Ammon's horn (tissue), 1 donor: ENCODE measurements at regions not wholly inside any gene's neighbourhood (a gene's known extent, or its start where the extent isn't known, plus 50 kb on each side); places are given as distances from the start of the nearest gene placed in this dataset.

Experiments used
- DNase-seq: peaks from one replicate; pipeline ENCODE4 v3.0.0-alpha.2; 2016; ENCODE audit warnings: low spot score

GRCh38 chr2:193333539-193333938, 1138.8 kb upstream of the TMEFF2 start:
- DNase-seq, result no peak

DNA sequence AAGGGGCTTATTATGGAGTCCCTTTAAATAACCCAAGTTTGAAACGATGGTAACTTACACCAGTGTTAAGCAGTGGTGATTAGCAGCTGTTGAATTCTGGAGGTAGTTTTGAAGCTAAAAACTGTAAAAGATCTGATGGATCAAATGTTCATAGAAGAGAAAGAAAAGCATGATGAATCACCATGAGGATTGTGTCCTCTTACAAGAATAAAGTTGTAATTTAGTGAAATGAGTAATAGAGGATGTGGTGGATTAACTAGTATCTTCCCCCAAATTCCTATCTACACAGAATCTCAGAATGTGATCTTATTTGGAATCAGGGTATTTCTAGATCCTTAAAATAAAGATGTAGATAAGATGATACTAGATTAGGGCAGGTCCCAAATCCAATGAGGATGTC, 1138.2 kb upstream of the TMEFF2 start:
- no peak for DNase-seq

- no peak for DNase-seq
Measured at GRCh38 chr2:193331676-193332075, 1136.9 kb upstream of the TMEFF2 start.

GRCh38 chr2:193326296-193326695, 1131.6 kb upstream of the TMEFF2 start:
- DNase-seq, result no peak

DNA sequence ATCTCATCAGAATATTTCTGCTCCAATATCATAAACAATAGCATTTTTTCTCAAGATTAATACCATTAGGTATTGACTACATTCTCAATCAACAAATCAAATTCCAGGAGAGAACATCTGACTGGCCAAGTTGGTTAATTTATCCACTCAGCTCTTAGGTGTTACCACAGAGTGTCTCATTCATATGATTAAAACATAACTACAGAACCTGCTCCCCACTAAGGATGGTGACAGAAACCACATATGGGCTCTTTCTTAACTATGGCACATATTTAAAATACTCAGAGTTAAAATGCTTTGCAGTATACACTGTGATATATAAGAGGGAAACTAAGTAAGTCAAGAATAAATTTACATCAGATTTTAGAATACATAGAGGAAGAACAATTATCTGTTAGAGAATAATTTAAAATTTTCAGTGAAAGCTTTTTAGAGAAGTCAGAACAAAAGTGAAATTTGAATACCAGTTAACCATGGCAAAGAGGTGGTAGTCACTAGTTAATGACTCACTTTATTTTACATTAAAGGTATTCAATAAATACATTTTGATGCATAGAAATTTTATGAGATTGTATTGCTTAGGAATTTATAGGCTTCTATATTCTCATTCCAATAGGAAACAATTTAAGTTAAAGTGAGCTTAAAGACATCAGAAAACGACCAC, 1120.8 kb upstream of the TMEFF2 start:
- no peak for DNase-seq

DNA sequence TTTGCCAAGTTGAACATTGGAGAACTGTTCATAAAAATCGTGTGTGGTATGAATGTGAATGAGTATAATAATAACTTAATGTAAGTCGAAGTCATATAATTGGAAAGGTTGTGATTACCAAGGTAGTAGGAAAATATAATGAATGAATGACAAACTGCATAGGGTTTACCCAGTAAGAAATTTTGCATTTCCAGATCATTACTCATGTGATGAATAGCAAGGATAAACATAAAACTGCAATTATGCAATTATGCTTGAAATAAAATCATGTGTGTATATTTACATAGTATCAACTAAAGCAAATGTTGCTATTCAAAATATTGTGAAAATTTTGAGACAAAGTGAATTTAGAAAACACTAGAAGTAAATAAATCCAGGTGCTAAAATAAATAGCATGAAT, 1108.7 kb upstream of the TMEFF2 start:
- no peak for DNase-seq

DNA sequence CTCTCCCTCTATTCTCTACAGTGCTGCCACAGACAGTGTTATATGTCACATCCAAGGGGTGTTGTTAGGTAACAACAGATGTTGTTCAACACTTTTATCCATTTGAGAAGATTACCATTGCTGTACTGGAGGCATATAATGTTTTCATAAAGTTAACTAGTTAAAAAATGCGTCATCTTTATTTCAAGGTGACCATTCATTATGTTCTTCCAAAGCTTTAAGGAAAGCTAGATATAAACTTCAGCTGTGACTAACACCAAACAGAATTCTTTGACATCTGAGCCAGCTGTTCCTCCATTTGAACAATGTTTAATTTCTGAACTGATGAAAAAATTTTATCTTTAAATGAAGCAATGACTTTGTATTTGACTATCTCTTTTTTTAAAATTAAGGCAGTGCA, 1099.6 kb upstream of the TMEFF2 start:
- DNase-seq, result no peak

- no peak for DNase-seq
Measured at GRCh38 chr2:193279361-193279760, 1084.6 kb upstream of the TMEFF2 start.

- no peak for DNase-seq
Measured at GRCh38 chr2:193276988-193277387, 1082.3 kb upstream of the TMEFF2 start.

DNA sequence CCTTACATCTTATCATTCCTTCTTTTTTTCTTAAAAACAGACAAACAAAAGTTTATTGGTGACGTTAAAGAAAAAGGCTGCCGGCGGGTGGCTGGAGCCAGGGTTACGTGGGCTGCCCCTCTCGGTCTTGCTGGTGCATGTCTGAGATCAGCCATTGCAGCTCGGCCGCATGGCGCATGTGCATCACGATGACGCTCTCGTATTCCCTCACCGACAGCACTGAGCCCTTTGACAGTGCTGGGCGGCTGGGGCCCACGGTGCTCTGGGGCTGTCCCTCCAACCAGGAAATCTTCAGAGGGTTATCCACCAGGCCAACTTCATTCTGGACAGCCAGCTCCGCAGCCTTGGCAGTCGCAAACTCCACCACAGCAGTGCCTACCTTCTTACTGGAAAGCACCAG, 1081.8 kb upstream of the TMEFF2 start:
- DNase-seq, result no peak

GRCh38 chr2:193276069-193276468, 1081.3 kb upstream of the TMEFF2 start:
- DNase-seq, result no peak

GRCh38 chr2:193272011-193272410, 1077.3 kb upstream of the TMEFF2 start:
- no peak for DNase-seq

GRCh38 chr2:193270816-193271215, 1076.1 kb upstream of the TMEFF2 start:
- DNase-seq, result no peak

- DNase-seq, result no peak
Measured at GRCh38 chr2:193267496-193268002, 1072.8 kb upstream of the TMEFF2 start.

DNA sequence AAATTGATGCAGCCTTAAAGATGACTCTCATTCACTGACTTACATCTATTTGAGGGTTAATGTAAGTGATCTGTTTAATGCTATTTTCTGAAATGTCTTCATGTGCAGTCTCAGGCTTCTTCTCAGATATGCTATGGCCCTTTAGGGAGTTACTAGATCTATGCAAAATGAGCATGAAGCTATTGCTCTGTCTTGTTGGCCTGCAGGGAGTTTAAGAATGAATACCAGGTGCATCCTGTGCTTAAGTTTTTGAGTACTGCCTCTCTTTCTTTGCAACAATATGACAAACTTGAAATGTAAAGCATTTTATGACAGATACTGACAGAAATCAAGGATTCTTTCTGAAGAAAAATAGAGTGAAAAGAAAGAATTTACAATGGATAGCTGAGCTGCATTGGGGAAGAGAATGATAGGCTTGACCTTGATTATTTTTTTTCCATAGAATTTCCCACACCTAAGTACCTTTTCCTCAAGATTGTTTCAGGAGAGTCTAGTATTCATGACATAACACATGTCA, 1058.3 kb upstream of the TMEFF2 start:
- DNase-seq, result no peak

DNA sequence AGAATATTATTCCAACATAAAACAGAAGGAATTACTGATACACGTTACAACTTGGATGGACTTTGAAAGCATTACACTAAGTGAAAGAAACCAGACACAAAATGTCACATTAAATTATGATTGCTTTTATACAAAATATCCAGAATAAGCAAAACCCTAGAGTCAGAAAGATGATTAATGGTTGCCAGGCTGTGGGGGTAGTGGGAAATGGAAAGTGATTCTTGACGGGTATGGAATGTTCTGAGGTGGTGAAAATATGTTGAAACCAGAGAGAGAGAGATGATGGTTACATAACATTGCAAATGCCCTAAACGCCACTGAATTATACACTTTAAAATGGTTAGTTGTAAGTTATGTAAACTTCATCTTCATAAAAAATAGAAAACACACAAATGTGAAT, 1057.2 kb upstream of the TMEFF2 start:
- no peak for DNase-seq

DNA sequence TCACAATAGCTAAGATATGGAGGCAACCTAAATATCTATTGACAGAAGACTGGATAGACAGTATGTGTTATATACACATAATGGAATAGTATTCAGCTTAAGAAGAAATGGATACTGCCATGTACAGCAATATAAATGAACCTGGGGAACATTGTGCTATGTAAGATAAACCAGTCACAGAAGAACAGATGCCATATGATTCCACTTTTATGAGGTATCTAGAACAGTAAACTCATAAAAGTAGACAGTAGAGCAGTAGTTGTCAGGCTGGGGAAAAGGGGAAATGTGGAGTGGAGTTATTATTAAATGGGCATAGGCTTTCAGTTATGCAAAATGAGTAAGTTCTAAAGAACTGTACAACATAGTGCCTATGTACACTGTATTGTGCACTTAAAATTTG, 1055.7 kb upstream of the TMEFF2 start:
- DNase-seq, result no peak

- no peak for DNase-seq
Measured at GRCh38 chr2:193240752-193241151, 1046.0 kb upstream of the TMEFF2 start.

DNA sequence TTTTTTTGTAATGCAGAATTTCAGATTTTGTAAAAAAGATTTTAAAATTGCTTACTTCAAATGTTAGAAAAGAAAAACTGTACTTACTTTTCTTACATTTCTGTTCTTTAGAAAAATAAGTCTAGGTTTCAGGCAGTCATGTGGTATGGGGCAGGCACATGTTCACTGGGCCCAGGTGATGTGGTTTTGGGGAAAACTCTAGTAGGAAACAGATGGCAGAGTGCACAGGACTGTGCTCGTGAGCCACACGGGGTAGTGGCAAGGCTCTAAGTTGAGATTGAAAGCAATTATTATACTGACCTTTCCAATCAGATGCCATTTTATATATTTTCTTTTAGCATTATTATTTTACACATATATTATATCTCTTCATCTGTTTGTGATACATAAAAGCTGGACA, 1036.9 kb upstream of the TMEFF2 start:
- no peak for DNase-seq

GRCh38 chr2:193228276-193228675, 1033.5 kb upstream of the TMEFF2 start:
- no peak for DNase-seq

GRCh38 chr2:193222454-193222853, 1027.7 kb upstream of the TMEFF2 start:
- no peak for DNase-seq

DNA sequence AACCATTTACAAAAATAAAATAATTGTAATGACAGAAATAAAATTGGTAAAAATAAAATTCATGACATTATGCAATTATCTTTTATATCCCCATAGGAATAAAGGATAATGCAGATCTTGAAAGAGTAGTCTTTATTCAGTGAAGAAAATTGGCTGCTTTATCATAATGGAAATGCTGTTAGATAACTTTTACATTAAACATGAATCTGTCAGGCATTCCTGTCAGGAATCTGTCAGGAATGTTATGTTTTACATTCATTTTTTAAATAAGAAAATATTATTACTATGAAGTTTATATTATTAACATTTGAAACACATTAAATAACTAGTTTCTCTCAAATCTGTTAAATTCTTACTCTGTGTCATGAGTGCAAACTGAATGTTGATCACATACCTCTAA, 1024.7 kb upstream of the TMEFF2 start:
- no peak for DNase-seq

DNA sequence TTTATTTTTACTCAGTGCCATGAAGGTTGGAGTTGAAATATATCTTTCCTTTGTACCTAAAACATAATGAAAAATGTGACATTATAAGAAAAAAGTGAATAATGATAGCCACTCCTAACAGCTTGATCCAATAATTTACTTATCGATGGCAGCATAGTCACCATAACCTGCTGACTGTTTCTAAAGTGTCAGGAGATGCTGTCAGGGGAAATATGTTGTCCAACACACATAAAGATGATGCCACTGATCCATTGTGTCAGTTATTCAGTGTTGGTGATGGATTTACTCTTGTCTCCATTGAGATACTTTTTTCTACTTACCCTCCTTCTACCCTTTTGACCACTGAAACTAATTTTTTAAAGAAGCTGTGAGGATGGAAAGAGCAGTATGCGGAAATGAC, 1006.9 kb upstream of the TMEFF2 start:
- DNase-seq, result no peak

- no peak for DNase-seq
Measured at GRCh38 chr2:193199322-193199721, 1004.6 kb upstream of the TMEFF2 start.
